HUDEP-2 (cell line): ENCODE measurements at regions not wholly inside any gene's neighbourhood (a gene's known extent, or its start where the extent isn't known, plus 50 kb on each side); places are given as distances from the start of the nearest gene placed in this dataset.
A peak's percentile ranks its signal among the peaks of the same experiment; 100 is the strongest.

ENCODE experiments used
- DNase-seq, 76 experiments: peaks; one replicate each; lab custom pipeline; 2025; ENCODE audit not compliant: unreplicated experiment in 76 of 76; lab: John Stamatoyannopoulos, UW

DNA sequence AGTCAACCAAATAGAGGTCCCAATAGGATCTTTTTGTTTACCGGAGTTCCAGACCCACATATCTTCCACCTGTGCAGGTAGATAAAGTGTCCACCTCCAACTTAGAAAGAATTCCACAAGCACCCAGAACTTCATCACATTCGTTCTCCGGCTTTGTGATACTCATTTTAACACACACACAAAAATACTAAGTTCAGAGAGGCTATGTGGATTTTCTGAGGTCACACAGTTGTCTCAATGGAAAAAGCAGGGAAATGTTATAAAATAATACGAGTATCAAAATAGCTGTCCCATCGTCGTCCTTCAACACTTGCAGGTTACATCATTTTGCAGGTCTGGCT is 137.5 kb downstream of the TMCO5A start:
- no peak for DNase-seq

DNA sequence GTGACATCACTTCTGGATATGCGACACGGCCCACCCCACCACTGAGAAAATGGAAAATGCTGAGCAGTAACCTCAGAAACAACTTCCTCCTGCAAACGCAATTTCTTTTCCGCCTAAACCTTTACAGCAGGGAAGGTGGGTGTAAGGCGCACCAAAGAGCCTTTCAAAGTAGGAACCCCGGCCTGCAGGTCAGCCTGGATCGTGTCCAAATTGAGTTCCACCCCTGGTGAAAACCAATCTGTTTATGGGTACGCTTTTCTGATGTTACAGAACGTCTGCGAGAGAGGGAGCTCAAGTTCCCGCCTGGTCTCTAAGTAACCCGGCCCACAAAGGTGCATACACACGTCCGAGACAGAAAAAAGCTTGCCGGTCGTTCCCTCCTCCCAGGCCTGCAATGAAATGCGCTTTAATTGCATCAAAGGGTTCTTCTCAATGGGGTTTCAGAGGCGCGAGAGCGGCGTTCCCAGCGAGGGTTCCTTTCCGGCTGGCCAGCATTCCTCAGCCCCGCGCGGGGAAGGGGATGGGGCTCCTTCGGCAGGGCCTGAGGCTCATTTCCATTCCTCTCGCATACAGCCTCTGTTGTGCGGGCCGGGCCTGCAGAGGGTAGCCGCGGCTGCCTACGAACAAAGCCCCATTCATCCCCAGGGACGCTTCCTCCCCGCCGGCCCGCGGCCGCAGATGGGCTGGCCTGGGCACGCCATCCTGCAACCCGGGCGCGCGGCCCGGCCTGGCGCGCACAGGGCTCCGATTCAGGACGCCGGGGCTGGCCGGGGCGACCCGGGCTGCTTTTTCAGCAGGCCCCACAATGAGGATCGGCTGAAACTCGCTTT is 138.1 kb downstream of the TMCO5A start:
- peak in 34 of 76 experiments; percentile 5 to 61 (median 24) for DNase-seq

GRCh38 chr15:38073178-38073946 is 138.9 kb downstream of the TMCO5A start:
- no peak for DNase-seq

- no peak for DNase-seq
Observed at GRCh38 chr15:38074029-38074428, 139.6 kb downstream of the TMCO5A start.

DNA sequence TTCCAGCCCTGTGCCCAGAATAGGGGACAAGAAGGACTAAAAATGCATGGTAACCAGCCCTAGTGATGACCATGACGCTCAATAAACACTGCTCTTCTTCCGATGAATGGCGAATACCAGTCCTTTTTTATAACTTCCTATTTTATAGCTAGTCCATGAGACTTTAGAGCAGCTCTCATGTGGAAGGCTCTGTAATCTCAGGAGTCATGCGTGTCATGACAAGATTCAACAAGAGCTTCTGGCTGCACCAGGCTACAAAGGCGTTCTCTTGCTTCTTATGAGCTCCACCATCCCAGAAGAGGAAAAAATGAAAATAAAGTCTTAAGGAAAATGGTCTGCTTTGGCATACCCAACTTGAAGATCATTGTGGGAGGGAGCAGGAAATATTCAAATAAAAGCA is 141.0 kb downstream of the TMCO5A start:
- DNase-seq = no peak

DNA sequence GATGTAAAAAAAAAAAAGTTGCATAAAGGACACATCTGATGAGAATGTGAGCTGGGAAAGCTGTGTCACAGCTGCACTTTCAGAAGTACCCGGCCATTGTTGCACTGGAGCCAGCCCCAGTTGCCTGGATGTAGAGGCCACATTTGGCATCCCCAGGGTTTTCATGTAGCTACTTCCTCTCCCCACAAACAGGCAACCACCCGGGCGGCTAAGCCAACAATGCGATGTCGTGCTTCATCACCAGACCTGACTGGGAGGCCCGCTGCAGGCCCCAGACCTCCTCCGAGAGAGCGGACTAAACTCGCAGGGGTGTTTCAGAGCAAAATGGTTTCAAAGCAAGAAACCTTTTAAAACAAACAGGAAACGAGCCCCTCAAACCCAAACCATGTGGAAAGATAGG is 142.3 kb downstream of the TMCO5A start:
- DNase-seq = no peak

DNA sequence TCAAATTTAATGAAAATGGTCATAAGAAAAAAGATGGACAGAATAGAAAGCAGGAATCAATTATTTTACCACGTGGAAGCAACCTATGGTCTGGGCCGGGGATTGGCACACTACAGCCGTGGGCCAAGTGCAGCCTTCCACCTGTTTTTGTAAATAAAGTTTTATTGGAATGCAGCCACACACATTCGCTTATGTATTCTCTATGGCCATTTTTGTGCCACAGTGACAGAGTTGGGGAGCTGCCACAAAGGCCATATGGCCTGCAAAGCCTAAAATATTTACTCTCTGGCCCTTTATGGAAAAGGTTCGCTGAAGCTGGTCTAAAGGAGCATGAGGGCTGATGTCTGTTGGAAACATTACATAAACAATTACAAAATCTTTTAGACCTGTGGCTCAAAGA is 144.8 kb downstream of the TMCO5A start:
- DNase-seq = no peak

- DNase-seq = no peak
Observed at GRCh38 chr15:38080651-38081275, 146.3 kb downstream of the TMCO5A start.

DNA sequence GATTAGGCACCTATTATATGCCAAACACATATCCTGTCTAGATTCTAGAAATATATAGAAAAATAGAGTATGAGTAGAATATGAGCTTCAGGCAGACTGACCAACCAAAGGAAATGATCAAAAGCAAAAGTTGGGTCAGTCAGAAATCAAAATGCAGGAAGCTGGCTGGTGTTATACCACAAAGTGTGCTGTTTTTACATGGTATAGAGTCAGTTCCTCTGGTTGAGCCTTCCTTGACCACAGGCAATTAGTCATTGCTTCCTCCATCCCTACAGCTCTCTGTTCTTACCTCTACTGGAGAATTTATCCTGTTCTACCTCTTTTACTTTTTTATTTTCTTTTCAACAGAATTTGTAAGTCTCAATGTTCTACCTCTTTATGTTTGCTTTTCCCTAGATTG is 149.8 kb downstream of the TMCO5A start:
- DNase-seq = no peak

DNA sequence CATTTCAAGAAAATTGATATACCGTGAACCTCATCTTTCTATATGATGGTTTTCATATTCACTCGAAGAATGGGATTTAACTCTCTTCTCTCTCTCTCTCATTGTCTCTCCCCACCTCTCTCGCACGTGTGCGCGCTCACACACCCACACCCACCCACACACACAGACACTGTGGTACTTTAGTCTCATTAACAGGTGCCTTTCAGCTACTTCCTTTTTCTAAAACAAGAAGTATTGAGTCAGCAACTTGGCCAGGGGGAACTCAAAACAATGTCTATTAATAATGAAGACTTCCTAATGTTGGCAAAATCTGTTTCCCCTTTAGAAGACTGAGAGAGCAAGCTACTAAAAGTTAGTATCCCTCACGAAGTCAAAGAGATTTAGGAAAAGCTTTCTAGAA is 150.7 kb downstream of the TMCO5A start:
- no peak for DNase-seq

DNA sequence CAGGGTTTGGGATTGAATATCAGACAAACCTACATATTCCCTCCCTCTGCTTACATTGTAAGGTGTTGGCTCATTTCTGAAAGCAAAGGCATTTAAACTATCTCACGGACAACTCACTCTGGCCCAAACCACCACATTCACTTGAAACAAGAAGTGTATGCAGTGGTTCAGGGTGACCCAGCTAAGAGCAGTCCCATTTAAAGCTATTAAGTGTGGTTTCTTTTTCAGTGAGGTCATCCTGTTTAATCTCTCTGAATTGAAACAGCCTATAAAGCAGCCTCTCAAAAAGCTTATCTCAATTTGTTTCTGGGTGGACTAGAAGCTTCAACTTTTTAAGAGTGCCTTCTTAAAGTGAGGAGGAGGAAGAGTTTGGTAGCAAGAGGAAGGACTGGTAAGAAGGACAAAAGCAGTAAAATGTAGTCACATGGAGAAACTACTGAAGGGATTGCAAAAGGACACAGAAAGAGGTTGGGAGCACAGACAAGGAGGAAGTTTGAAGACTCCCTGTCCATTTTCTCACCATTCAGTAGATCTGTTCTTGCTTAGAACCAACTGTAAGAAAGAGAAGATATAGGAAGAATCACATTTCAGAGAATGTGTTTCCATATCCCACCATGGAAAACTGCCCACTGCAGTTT is 151.6 kb downstream of the TMCO5A start:
- peak in 2 of 76 experiments; percentile 14 to 19 for DNase-seq

GRCh38 chr15:38086611-38087010 is 152.2 kb downstream of the TMCO5A start:
- DNase-seq = no peak

DNA sequence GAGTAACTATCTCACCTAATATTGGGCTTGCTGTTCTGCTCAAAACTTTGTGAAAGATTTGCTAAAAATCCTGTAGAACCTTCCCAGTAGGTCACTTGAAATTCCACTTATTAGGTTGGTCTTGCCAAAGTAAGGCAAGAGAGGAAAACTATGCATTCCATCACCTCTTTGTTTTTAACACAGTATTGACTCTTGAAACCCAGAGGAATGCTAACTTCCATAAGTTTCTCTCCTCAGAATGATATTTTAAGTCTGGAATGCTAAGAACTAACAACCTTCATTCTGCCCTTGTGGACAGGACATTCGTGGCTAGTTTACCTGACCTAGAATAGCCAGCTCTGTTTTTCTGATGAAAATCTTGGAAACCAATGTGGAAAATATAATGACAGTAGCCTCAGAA is 154.5 kb downstream of the TMCO5A start:
- no peak for DNase-seq

GRCh38 chr15:38090223-38090622 is 155.8 kb downstream of the TMCO5A start:
- DNase-seq = no peak

DNA sequence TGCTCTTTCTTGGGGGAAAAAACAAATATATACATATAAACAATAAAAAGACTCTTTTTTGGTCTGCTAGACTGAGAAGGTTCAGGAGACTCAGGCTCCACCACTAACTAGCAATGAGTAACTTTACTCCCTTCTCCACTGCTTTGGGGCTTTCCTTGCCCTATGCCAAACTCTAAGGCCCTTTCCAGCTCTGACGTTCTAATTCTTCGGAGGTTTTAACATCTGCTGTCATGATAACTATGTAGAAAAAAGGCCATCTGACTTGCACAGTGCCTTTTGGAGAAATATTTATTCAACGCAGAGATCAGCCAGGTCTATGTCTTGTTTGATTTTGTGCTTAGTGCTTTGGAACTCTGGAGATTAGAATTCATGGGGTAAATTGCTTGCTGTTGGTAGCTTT is 156.2 kb downstream of the TMCO5A start:
- no peak for DNase-seq

DNA sequence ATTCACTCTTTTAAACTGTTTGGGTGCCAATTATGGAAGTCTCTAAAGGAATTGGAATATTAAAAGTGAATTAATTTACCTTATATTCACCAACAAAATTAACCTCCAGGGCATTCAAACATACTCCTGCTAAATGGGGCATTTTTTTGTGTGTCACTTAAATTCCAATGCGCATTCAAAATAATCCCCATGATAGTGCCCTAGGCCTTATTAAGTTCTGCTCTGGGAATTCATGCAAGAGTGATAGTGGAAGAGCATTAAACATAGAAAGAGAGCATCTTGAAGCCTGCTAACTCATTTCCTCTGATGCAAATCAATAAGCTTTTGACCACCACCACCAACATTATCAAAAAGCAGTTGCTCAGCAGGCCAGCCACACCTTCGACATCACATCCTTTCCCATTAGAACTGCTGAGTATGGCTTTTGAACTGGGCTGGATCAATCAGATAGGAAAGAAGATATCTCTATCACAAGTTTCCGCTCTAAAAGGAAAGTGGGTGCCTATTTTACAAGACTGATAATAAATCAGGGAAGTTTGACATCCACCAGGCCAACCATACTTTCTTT is 156.7 kb downstream of the TMCO5A start:
- DNase-seq = peak in 17 of 76 experiments; percentile 4 to 65 (median 22)

GRCh38 chr15:38093931-38094330 is 158.7 kb upstream of the SPRED1 start:
- peak in 57 of 76 experiments; percentile 10 to 83 (median 47) for DNase-seq

DNA sequence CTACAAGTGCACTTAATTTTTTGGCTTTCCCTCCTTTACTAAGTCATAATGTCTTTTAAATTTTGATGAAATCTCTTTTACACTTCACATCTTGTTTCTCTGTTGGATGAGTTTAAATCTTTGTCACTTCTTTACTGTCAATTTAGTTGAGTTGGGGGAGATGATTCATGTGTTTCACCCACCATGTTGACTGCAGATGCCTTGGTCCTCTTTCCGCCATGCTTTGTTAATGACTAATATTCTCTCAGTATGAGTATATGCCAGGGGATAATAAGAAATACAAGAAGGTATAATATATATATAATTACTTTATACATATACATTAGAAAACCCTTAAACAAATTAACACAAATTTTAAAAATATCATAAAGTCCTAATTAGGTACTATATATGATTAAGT is 149.7 kb upstream of the SPRED1 start:
- no peak for DNase-seq

GRCh38 chr15:38103564-38103963 is 149.1 kb upstream of the SPRED1 start:
- DNase-seq = no peak

DNA sequence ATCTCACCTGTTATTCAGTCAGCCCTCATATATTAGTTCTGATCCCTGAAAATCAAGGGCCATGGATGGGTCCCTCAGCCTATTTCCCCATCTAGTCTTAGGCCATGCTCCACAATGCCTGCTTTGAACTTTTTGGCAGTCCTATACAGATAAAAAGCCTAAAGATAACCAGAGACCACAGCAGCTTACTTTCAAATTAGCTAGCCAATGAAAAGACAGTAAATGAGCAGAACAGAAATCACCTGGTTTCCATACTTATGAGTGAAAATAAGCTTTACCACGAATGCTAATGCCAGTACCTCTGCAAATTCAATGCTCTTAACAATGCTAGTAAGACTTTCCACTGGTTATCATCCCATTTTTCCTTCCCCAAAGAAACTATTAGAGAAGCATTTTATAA is 141.6 kb upstream of the SPRED1 start:
- DNase-seq = no peak

GRCh38 chr15:38112406-38112805 is 140.2 kb upstream of the SPRED1 start:
- no peak for DNase-seq
